ENCODE measurements at regions not wholly inside any gene's neighbourhood (a gene's known extent, or its start where the extent isn't known, plus 50 kb on each side); places are given as distances from the start of the nearest gene placed in this dataset.

GRCh38 chr13:105316731-105317130, 1218.7 kb downstream of the EFNB2 start:
- TF ChIP-seq POLR2A (IDR thresholded peaks at IDR 0.05) = no peak
- no peak for TF ChIP-seq CTCF (IDR thresholded peaks at IDR 0.05)

Data from right lobe of liver (tissue), 4 donors.